ENCODE measurements at regions not wholly inside any gene's neighbourhood (a gene's known extent, or its start where the extent isn't known, plus 50 kb on each side); places are given as distances from the start of the nearest gene placed in this dataset.

- Histone ChIP-seq H3K9me3 (ENCODE audit: control insufficient read depth, insufficient read depth, low read depth, low read length) (no peaks in the 10 kb centered on the region), H3K4me1 (ENCODE audit: control insufficient read depth, insufficient read depth, low read length) (no peaks in the 10 kb centered on the region), H3K4me3 (ENCODE audit: low read depth, low read length) (no peak overlapping the region), H3K36me3 (ENCODE audit: control insufficient read depth in 2 of 2, insufficient read depth in 1 of 2, low read length in 2 of 2) (no peaks in the 10 kb centered on the region), H3K27ac (ENCODE audit: extremely low read depth, low read depth, low read length) (no peak overlapping the region)
- ChIA-PET POLR2A (no interaction called here), CTCF (no interaction called here)
- TF ChIP-seq ZNF843 (tag by site-specific recombination; IDR thresholded peaks at IDR 0.05) (no peak), CTCF (tag by site-specific recombination; IDR thresholded peaks at IDR 0.05) (no peak), GFI1B (tag by site-specific recombination; IDR thresholded peaks at IDR 0.05) (no peak), ZNF138 (tag by site-specific recombination; IDR thresholded peaks at IDR 0.05; ENCODE audit: borderline replicate concordance) (no peak), SP7 (tag by site-specific recombination; IDR thresholded peaks at IDR 0.05) (no peak), ZNF223 (tag by site-specific recombination; IDR thresholded peaks at IDR 0.05) (no peak), ZFP69B (tag by site-specific recombination; IDR thresholded peaks at IDR 0.05) (no peak), ZNF133 (tag by site-specific recombination; IDR thresholded peaks at IDR 0.05) (no peak), ZNF473 (tag by site-specific recombination; IDR thresholded peaks at IDR 0.05) (no peak), MEIS1 (CRISPR knock-in tag; IDR thresholded peaks at IDR 0.05; ENCODE audit: borderline replicate concordance) (no peak), ZNF704 (tag by site-specific recombination; IDR thresholded peaks at IDR 0.05) (no peak), KLF17 (tag by site-specific recombination; IDR thresholded peaks at IDR 0.05) (no peak), ZNF785 (tag by site-specific recombination; IDR thresholded peaks at IDR 0.05) (no peak), ZNF610 (tag by site-specific recombination; IDR thresholded peaks at IDR 0.05; ENCODE audit: borderline replicate concordance) (no peak), ZNF394 (tag by site-specific recombination; IDR thresholded peaks at IDR 0.05; ENCODE audit: borderline replicate concordance) (no peak), YY2 (tag by site-specific recombination; IDR thresholded peaks at IDR 0.05) (no peak), TCF7L2 (IDR thresholded peaks at IDR 0.05; ENCODE audit: borderline replicate concordance, low read depth, low read length) (no peak), BCL6B (tag by site-specific recombination; IDR thresholded peaks at IDR 0.05) (no peak)
Measured at GRCh38 chr9:25427898-25428297, 250.3 kb downstream of the TUSC1 start.

- H3K4me1 ChIP-seq (ENCODE audit: control insufficient read depth, insufficient read depth, low read length) = no peaks in the 10 kb centered on the region
- no peaks in the 10 kb centered on the region for H3K36me3 ChIP-seq (ENCODE audit: control insufficient read depth in 2 of 2, insufficient read depth in 1 of 2, low read length in 2 of 2)
- no peak for TF ChIP-seq HOXA7 (CRISPR knock-in tag; IDR thresholded peaks at IDR 0.05; ENCODE audit: borderline replicate concordance)
- TF ChIP-seq PRDM10 (tag by site-specific recombination; IDR thresholded peaks at IDR 0.05) = no peak
- no peak for TF ChIP-seq ZNF19 (tag by site-specific recombination; IDR thresholded peaks at IDR 0.05; ENCODE audit: low read depth)
- no peak for TF ChIP-seq ZFHX2 (tag by site-specific recombination; conservative IDR thresholded peaks at IDR 0.05)
- no peak for TF ChIP-seq HIC1 (tag by site-specific recombination; IDR thresholded peaks at IDR 0.05)
- TF ChIP-seq GFI1B (tag by site-specific recombination; IDR thresholded peaks at IDR 0.05) = no peak
- H3K9me3 ChIP-seq (ENCODE audit: control insufficient read depth, insufficient read depth, low read depth, low read length) = no peaks in the 10 kb centered on the region
- ChIA-PET CTCF (no interaction called here), POLR2A (no interaction called here)
- no peak overlapping the region for H3K27ac ChIP-seq (ENCODE audit: extremely low read depth, low read depth, low read length)
- no peak overlapping the region for H3K4me3 ChIP-seq (ENCODE audit: low read depth, low read length)
Measured at GRCh38 chr9:25427290-25427689, 251.0 kb downstream of the TUSC1 start.

Measured in HEK293 (cell line).